GM23248 (cell line): ENCODE measurements at regions not wholly inside any gene's neighbourhood (a gene's known extent, or its start where the extent isn't known, plus 50 kb on each side); places are given as distances from the start of the nearest gene placed in this dataset.
"Not testable (repeated sequence)": the region's sequence is repeated elsewhere in the genome, so short reads cannot be mapped to it uniquely, and the experiment has no call there.

Experiments used
- DNase-seq: peaks from one replicate; pipeline ENCODE4 v3.0.0-alpha.2; 2015
- H2AFZ ChIP-seq: fragments of 200-600 bp; sonication (generic); 2 replicates; pipeline ENCODE4 v1.6.1; 2016; ENCODE audit warnings: antibody characterized with exemption
- H3F3A ChIP-seq: fragments of 200-600 bp; sonication (generic); 2 replicates; pipeline ENCODE4 v1.6.1; 2016; ENCODE audit warnings: mild to moderate bottlenecking, antibody characterized with exemption, mixed run types; ENCODE audit not compliant: insufficient read depth
- H3K27ac ChIP-seq: fragments of 200-600 bp; sonication (generic); 2 replicates; pipeline ENCODE4 v1.5.1; 2016; ENCODE audit warnings: mild to moderate bottlenecking
- H3K27me3 ChIP-seq: fragments of 200-600 bp; sonication (generic); replicated peaks from 2 replicates; pipeline ENCODE4 v1.6.1; 2016; ENCODE audit warnings: mild to moderate bottlenecking; ENCODE audit not compliant: insufficient read depth
- H3K36me3 ChIP-seq: fragments of 200-600 bp; sonication (generic); 2 replicates; pipeline ENCODE4 v1.6.1; 2016; ENCODE audit warnings: low read depth, mild to moderate bottlenecking
- H3K4me1 ChIP-seq: fragments of 200-600 bp; sonication (generic); 2 replicates; pipeline ENCODE4 v1.6.1; 2016; ENCODE audit warnings: mild to moderate bottlenecking; ENCODE audit not compliant: insufficient read depth
- H3K4me2 ChIP-seq: fragments of 200-600 bp; sonication (generic); one replicate; pipeline ENCODE4 v1.6.1; 2016; ENCODE audit warnings: mild to moderate bottlenecking; ENCODE audit not compliant: unreplicated experiment
- H3K4me3 ChIP-seq: fragments of 200-600 bp; sonication (generic); 2 replicates; pipeline ENCODE4 v1.5.1; 2016; ENCODE audit warnings: mild to moderate bottlenecking
- H3K79me2 ChIP-seq: fragments of 200-600 bp; sonication (generic); 2 replicates; pipeline ENCODE4 v1.6.1; 2016; ENCODE audit warnings: mild to moderate bottlenecking; ENCODE audit not compliant: insufficient read depth
- H3K9ac ChIP-seq: fragments of 200-600 bp; sonication (generic); 2 replicates; pipeline ENCODE4 v1.6.1; 2016; ENCODE audit warnings: mild to moderate bottlenecking
- H3K9me2 ChIP-seq: fragments of 200-600 bp; sonication (generic); 2 replicates; pipeline ENCODE4 v1.6.1; 2016; ENCODE audit warnings: mixed run types, mild to moderate bottlenecking, moderate library complexity; ENCODE audit not compliant: insufficient read depth
- H3K9me3 ChIP-seq: fragments of 200-600 bp; sonication (generic); one replicate; pipeline ENCODE4 v1.6.1; 2017; ENCODE audit warnings: low read depth
- H4K20me1 ChIP-seq: fragments of 200-600 bp; sonication (generic); 2 replicates; pipeline ENCODE4 v1.6.0; 2016; ENCODE audit not compliant: insufficient read depth
- EZH2 ChIP-seq: fragments of 200-600 bp; sonication (generic); IDR thresholded peaks from 2 replicates; pipeline ENCODE4 v1.6.1; 2018; ENCODE audit warnings: antibody characterized with exemption, mild to moderate bottlenecking; ENCODE audit not compliant: insufficient read depth, poor library complexity, severe bottlenecking
- EZH2phosphoT487 ChIP-seq: fragments of 200-600 bp; sonication (generic); IDR thresholded peaks from 2 replicates; pipeline ENCODE4 v1.6.1; 2018; ENCODE audit warnings: antibody characterized with exemption, moderate library complexity, mild to moderate bottlenecking, low read depth; ENCODE audit not compliant: insufficient read depth
- WGBS, 2 experiments: methylation state at CpG; one replicate each; pipeline ENCODE4 v1.1.6; 2015 to 2017; ENCODE audit warnings: low lambda C conversion rate in 2 of 2, low coverage in 1 of 2; ENCODE audit errors: missing lambda C conversion rate in 2 of 2; 5-methylcytosine and 5-hydroxymethylcytosine counted together
- in situ Hi-C: fragments of 300-500 bp; cut with MboI; formaldehyde crosslinking; loops from 2 replicates; pipeline ENCODE4 v1.15.0; 2020

DNA sequence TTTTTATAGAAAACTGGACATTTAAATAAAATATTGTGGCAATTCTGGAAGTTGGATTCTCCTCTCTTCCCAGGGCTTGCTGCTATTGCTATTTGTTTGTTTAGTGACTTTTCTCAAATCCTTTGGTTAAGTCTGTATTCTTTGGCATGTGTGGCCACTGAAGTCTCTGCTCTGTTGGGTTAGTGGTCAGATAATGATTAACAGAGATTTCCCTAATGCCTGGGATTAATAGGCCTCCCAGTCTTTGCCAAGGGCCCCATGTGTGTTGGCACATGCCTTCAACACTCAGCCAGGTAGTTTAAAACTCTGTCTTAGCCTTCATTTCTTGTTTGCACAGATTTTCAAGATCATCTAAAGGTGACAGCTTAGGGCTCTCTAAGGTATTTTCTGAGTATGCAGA, 92.8 kb upstream of the EPB41L4A start:
- Histone ChIP-seq H3K4me3 (no peak overlapping the region), H3F3A (no peaks in the 10 kb centered on the region), H3K79me2 (no peaks in the 10 kb centered on the region), H3K4me2 (no peak overlapping the region), H3K9ac (no peak overlapping the region), H3K27me3 (no peaks in the 10 kb centered on the region), H4K20me1 (no peaks in the 10 kb centered on the region), H3K27ac (no peak overlapping the region), H3K9me3 (no peaks in the 10 kb centered on the region), H2AFZ (no peak overlapping the region), H3K36me3 (no peaks in the 10 kb centered on the region), H3K9me2 (no peaks in the 10 kb centered on the region), H3K4me1 (no peaks in the 10 kb centered on the region)
- in situ Hi-C loops: no loop called here
- DNase-seq: no peak
- no peak for TF ChIP-seq EZH2
- TF ChIP-seq EZH2phosphoT487: no peak

DNA sequence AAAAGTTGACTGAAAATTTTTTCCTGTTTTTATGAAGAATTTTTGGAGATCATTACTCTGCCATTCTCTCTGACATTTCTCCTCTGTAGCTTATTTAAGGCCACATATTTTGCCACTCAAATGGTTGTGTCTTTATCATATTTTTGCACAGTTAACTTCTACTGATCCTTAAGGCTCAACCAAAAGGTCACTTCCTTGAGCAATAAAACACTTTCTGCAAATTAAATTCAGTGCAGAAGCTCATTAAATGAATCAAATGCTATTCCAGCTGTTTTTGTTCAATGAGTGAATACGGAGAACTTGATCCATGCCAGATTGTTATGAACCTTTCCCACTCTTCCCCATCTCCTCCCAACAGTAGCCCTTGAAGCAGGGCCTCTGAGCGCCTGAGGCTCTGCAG, 93.8 kb upstream of the EPB41L4A start:
- no peaks in the 10 kb centered on the region for H3K79me2 ChIP-seq
- no peaks in the 10 kb centered on the region for H3K9me2 ChIP-seq
- H3K27me3 ChIP-seq: no peaks in the 10 kb centered on the region
- no peak overlapping the region for H3K27ac ChIP-seq
- no peaks in the 10 kb centered on the region for H4K20me1 ChIP-seq
- in situ Hi-C loops: no loop called here
- no peak for DNase-seq
- no peak for TF ChIP-seq EZH2
- TF ChIP-seq EZH2phosphoT487: no peak
- H3K4me3 ChIP-seq: no peak overlapping the region
- WGBS, 2 experiments: 2 to 3% methylated on average over 2 of the region's 2 CpGs
- no peaks in the 10 kb centered on the region for H3K36me3 ChIP-seq
- no peaks in the 10 kb centered on the region for H3F3A ChIP-seq
- H3K9me3 ChIP-seq: no peaks in the 10 kb centered on the region
- no peak overlapping the region for H3K4me2 ChIP-seq
- H3K9ac ChIP-seq: no peak overlapping the region
- no peaks in the 10 kb centered on the region for H3K4me1 ChIP-seq
- H2AFZ ChIP-seq: no peak overlapping the region

DNA sequence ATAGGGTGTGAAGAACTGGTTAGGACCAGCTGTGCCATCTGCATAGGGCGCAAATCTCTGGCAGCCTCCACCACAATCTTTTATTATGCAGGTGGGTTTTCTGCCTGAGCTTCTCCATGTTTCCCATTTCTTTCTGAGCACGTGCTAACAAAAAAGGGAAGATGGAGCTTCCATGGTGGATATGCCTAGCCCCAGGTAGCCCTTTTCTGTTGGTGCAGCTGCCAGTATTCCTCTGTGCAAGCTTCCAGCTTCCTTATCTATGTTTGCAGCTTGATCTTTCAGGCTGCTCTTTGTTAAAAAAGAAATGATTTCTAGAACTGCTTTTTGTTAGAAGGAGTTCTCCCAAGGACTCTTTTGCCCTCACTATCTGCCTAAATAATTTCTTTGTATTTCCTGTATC, 95.0 kb upstream of the EPB41L4A start:
- no peak overlapping the region for H3K9ac ChIP-seq
- H3K36me3 ChIP-seq: no peaks in the 10 kb centered on the region
- H3K4me1 ChIP-seq: no peaks in the 10 kb centered on the region
- no peaks in the 10 kb centered on the region for H3F3A ChIP-seq
- H3K9me2 ChIP-seq: no peaks in the 10 kb centered on the region
- H3K4me3 ChIP-seq: no peak overlapping the region
- DNase-seq: no peak
- H4K20me1 ChIP-seq: no peaks in the 10 kb centered on the region
- H2AFZ ChIP-seq: no peak overlapping the region
- in situ Hi-C loops: no loop called here
- H3K79me2 ChIP-seq: no peaks in the 10 kb centered on the region
- 34 to 36% methylated on average over 2 of the region's 2 CpGs for WGBS, 2 experiments
- TF ChIP-seq EZH2phosphoT487 (no peak), EZH2 (no peak)
- H3K27me3 ChIP-seq: no peaks in the 10 kb centered on the region
- no peaks in the 10 kb centered on the region for H3K9me3 ChIP-seq
- H3K27ac ChIP-seq: no peak overlapping the region
- H3K4me2 ChIP-seq: no peak overlapping the region

DNA sequence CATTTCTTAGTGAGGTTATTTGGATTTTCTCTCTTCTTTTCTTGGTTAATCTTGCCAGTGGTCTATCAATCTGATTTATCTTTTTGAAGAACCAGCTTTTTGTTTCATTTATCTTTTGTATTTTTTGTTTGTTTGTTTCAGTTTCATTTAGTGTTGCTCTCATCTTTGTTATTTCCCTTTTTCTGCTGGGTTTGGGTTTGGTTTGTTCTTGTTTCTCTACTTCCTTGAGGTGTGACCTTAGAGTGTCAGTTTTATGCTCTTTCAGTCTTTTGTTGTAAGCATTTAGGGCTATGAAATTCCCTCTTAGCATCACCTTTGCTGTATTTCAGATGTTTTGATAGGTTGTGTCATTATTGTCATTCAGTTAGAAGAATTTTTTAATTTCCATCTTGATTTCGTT, 101.4 kb upstream of the EPB41L4A start:
- H3K4me1 ChIP-seq, H3K27me3 ChIP-seq, H3K4me2 ChIP-seq, H3K36me3 ChIP-seq, H3F3A ChIP-seq, H2AFZ ChIP-seq, H3K9me3 ChIP-seq, H3K79me2 ChIP-seq, H3K9me2 ChIP-seq, H4K20me1 ChIP-seq, H3K4me3 ChIP-seq, H3K27ac ChIP-seq, in situ Hi-C loops, H3K9ac ChIP-seq, DNase-seq: not testable (repeated sequence)
- WGBS, 2 experiments: 5 to 18% methylated on average over 1 of the region's 1 CpG

DNA sequence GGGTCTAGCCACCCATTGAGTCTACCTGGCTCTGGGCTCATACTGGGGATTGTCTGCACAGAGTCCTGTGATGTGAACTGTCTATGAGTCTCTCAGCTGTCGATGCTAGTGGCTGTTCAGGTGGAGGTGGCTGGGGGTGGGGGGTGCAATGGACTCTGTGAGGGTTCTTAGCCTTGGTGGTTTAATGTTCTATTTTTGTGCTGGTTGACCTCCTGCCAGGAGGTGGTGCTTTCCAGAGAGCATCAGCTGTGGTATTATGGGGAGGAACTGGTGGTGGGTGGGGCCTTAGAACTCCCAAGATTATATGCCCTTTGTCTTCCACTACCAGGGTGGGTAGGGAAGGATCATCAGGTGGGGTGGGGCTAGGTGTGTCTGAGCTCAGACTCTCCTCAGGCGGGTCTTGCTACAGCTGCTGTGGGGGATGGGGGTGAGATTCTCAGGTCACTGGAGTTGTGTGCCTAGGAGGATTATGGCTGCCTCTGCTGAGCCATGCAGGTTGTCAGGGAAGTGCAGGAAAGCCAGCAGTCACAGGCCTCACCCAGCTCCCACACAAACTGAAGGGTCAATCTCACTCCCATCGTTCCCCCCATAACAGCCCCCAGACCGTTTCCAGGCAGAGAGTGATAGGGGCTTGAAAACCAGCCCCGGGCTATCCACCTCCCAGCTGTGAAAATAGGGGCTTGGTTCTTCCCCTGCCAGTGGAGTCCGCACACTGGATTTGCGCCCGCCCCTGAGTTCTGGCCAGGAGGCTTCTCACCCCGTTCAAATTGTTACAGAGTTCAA, 104.0 kb upstream of the EPB41L4A start:
- H4K20me1 ChIP-seq, H3K4me1 ChIP-seq, in situ Hi-C loops, H3F3A ChIP-seq, H3K9me3 ChIP-seq, H3K9ac ChIP-seq, H3K27ac ChIP-seq, H3K79me2 ChIP-seq, H3K4me2 ChIP-seq, H3K4me3 ChIP-seq, H2AFZ ChIP-seq, H3K36me3 ChIP-seq, H3K9me2 ChIP-seq, DNase-seq, H3K27me3 ChIP-seq: not testable (repeated sequence)
- WGBS, 2 experiments: 55 to 60% methylated on average over 9 of the region's 9 CpGs

DNA sequence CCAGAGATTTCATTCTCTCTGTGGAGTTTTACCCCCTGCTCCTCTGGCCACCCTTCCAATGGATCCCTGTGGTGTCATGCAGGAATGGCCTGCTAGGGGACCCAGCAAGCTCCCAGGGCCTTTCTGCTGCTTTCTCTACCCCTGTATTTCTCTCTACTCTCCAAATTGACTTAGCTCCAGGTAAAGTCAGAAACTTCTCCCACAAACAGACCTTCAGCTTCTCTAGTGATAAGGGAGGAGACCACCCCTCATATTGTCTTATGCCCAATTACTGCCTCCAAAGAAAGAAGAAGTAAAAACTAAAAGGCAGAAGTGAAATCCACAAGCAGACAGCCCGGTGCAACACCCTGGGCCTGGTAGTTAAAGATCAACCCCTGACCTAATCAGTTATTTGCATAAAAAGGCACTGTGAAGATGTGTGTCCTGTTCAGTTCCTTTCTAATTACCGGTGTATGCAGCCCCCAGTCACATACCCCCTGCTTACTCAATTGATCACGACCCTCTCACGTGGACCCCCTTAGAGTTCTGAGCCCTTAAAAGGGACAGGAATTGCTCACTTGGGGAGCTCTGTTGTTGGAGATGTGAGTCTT, 104.7 kb upstream of the EPB41L4A start:
- H3K27ac ChIP-seq, H3K4me1 ChIP-seq, H3K9ac ChIP-seq, H4K20me1 ChIP-seq, H3K79me2 ChIP-seq, in situ Hi-C loops, H3K27me3 ChIP-seq, DNase-seq, H3K36me3 ChIP-seq, H3F3A ChIP-seq, H3K4me2 ChIP-seq, H3K9me3 ChIP-seq, H3K9me2 ChIP-seq, H2AFZ ChIP-seq, H3K4me3 ChIP-seq: not testable (repeated sequence)
- WGBS, 2 experiments: 20 to 40% methylated on average over 4 of the region's 4 CpGs
